GM12872 (cell line): ENCODE measurements at regions not wholly inside any gene's neighbourhood (a gene's known extent, or its start where the extent isn't known, plus 50 kb on each side); places are given as distances from the start of the nearest gene placed in this dataset.

Experiments used
- CTCF ChIP-seq: IDR thresholded peaks from 3 replicates; pipeline ENCODE4 v1.5.1; 2011; ENCODE audit warnings: low read depth, mild to moderate bottlenecking, low read length, moderate library complexity; ENCODE audit not compliant: insufficient read depth

GRCh38 chr13:108031865-108032264 lies 183.5 kb downstream of the LIG4 start:
- TF ChIP-seq CTCF: no peak

- no peak for TF ChIP-seq CTCF
Measured at GRCh38 chr13:108030769-108031168, 184.6 kb downstream of the LIG4 start.

- no peak for TF ChIP-seq CTCF
Measured at GRCh38 chr13:108026680-108027410, 188.5 kb downstream of the LIG4 start.

- no peak for TF ChIP-seq CTCF
Measured at GRCh38 chr13:108020027-108020426, 195.3 kb downstream of the LIG4 start.

- TF ChIP-seq CTCF: no peak
Measured at GRCh38 chr13:108018371-108018870, 196.9 kb downstream of the LIG4 start.

GRCh38 chr13:108006619-108007018 lies 208.7 kb downstream of the LIG4 start:
- TF ChIP-seq CTCF: no peak

GRCh38 chr13:108005231-108005630 lies 210.1 kb downstream of the LIG4 start:
- TF ChIP-seq CTCF: no peak
